IMR-90 (cell line): ENCODE measurements at regions not wholly inside any gene's neighbourhood (a gene's known extent, or its start where the extent isn't known, plus 50 kb on each side); places are given as distances from the start of the nearest gene placed in this dataset.

Source experiments
- BHLHE40 ChIP-seq: fragments of 150-350 bp; IDR thresholded peaks from 2 replicates; pipeline ENCODE4 v1.6.1; 2016; ENCODE audit warnings: mild to moderate bottlenecking, low read depth, low read length
- CTCF ChIP-seq: conservative IDR thresholded peaks from 2 replicates; pipeline ENCODE4 v1.5.1; 2012; ENCODE audit warnings: mild to moderate bottlenecking, low read depth, low read length, improper control_type of control experiment
- ELK1 ChIP-seq: fragments of 150-350 bp; IDR thresholded peaks from 2 replicates; pipeline ENCODE4 v1.6.1; 2016; ENCODE audit warnings: low read depth, mild to moderate bottlenecking, low read length, moderate library complexity, borderline replicate concordance
- MAFK ChIP-seq: IDR thresholded peaks from 2 replicates; pipeline ENCODE4 v1.6.1; 2012; ENCODE audit warnings: low read depth, low read length, improper control_type of control experiment
- MAZ ChIP-seq: IDR thresholded peaks from 2 replicates; pipeline ENCODE4 v1.6.1; 2012; ENCODE audit warnings: low read depth, mild to moderate bottlenecking, low read length, improper control_type of control experiment, moderate library complexity, borderline replicate concordance
- MXI1 ChIP-seq: IDR thresholded peaks from 2 replicates; pipeline ENCODE4 v1.6.1; 2012; ENCODE audit warnings: low read depth, mild to moderate bottlenecking, low read length, moderate library complexity, borderline replicate concordance
- POLR2A ChIP-seq: IDR thresholded peaks from 2 replicates; pipeline ENCODE4 v1.6.1; 2012; ENCODE audit warnings: mild to moderate bottlenecking, low read depth, low read length
- RAD21 ChIP-seq: IDR thresholded peaks from 2 replicates; pipeline ENCODE4 v1.6.1; 2012; ENCODE audit warnings: low read length, improper control_type of control experiment
- RCOR1 ChIP-seq: IDR thresholded peaks from 2 replicates; pipeline ENCODE4 v1.6.1; 2012; ENCODE audit warnings: mild to moderate bottlenecking, low read length, improper control_type of control experiment; ENCODE audit not compliant: insufficient replicate concordance
- SMC3 ChIP-seq: fragments of 150-350 bp; IDR thresholded peaks from 2 replicates; pipeline ENCODE4 v1.6.1; 2016; ENCODE audit warnings: low read depth, mild to moderate bottlenecking, antibody characterized with exemption, low read length, moderate library complexity
- USF2 ChIP-seq: fragments of 150-350 bp; IDR thresholded peaks from 2 replicates; pipeline ENCODE4 v1.6.1; 2017; ENCODE audit warnings: mild to moderate bottlenecking, antibody characterized with exemption, low read length, low read depth

DNA sequence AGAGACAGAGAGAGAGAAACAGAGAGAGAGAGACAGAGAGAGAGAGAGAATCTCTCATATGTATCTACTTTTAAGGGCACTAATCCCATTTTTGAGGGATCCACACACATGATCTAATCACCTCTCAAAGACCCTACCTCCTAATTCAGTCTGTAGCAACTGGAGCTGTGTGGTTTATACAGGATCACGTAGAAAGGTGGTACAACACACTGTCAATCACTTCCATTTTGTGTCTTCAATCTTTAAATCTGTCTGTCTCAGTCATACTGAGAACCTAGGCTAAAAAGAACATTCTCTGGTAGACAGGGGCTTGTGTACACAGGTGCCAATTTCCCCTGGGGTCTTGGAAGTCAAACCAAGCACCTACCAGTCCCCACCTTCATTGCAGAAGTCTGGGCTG lies 229.9 kb downstream of the TGFB2 start:
- TF ChIP-seq CTCF (no peak), MAZ (no peak), ELK1 (no peak), RCOR1 (no peak), USF2 (no peak), BHLHE40 (no peak), MXI1 (no peak), MAFK (no peak), POLR2A (no peak), SMC3 (no peak), RAD21 (no peak)
